ENCODE measurements at regions not wholly inside any gene's neighbourhood (a gene's known extent, or its start where the extent isn't known, plus 50 kb on each side); places are given as distances from the start of the nearest gene placed in this dataset.
"Not testable (repeated sequence)": the region's sequence is repeated elsewhere in the genome, so short reads cannot be mapped to it uniquely, and the experiment has no call there.

DNA sequence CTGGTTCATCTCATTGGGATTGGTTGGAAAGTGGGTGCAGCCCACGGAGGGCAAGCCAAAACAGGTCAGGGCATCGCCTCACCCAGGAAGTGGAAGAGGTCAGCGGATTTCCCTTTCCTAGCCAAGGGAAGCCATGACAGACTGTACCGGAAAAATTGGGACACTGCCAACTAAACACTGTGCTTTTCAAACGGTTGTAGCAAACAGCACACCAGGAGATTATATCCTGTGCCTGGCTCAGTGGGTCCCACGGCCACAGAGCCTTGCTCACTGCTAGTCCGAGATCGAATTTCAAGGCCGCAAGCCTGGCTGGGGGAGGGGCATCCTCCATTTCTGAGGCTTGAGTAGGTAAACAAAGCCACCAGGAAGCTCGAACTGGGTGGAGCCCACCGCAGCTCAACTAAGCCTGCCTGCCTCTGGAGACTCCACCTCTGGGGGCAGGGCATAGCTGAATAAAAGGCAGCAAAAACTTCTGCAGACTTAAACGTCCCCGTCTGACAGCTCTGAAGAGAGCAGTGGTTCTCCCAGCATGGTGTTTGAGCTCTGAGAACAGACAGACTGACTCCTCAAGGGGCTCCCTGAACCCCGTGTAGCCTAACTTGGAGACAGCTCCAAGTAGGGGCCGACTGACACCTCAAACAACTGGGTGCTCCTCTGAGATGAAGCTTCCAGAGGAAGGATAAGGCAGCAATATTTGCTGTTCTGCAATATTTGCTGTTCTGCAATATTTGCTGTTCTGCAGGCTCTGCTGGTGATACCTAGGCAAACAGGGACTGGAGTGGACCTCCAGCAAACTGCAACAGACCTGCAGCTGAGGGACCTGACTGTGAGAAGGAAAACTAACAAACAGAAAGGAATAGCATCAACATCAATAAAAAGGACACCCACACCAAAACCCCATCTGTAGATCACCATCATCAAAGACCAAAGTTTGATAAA is 191.0 kb upstream of the IRAK1BP1 start:
- DNase-seq: not testable (repeated sequence)

DNA sequence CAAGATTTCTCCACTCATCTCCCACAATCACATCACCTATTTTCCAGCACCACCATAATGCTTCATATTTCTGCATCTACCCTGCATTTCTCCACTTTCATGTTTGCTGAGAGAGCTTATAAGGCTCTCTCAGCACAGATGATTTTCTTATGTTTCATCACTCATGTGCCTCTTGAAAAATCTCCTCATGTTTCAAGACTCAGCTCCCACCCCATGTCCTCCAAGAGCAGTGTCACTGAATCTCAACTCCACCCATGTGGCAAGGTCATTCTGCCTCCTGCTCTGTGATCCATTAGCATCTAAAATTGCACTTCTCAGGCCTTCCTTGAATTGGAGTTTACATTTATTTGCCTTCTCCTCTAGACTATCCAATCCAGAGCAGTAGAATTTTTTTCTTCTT is 178.7 kb upstream of the IRAK1BP1 start:
- no peak for DNase-seq

DNA sequence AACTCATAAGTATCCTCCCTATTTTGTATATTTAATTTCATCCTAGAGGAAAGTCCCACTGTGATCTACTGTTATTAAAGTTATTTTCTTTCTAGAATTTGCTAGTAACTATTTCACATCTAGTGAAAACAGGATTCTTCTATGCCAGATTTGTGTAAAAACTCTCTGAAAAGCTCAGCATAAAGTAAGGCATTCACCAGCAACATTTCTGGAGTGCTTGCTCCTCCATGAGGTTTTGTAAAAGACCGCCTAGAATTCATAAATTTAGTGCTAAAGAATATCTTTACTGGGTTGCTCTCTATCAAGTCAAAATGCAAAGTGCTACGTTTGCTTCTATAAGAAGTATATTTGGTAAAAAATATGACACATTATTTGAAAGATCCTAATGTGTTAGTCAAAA is 173.5 kb upstream of the IRAK1BP1 start:
- no peak for DNase-seq

DNA sequence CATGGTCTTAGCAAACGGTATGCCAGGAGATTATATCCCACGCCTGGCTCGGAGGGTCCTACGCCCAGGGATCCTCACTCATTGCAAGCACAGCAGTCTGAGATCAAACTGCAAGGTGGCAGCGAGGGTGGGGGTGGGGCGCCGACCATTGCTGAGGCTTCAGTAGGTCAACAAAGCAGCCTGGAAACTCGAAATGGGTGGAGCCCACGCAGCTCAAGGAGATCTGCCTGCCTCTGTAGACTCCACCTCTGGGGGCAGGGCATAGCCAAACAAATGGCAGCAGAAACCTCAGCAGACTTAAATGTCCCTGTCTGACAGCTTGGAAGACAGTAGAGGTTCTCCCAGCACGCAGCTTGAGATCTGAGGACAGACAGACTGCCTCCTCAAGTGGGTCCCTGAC is 172.7 kb upstream of the IRAK1BP1 start:
- DNase-seq: not testable (repeated sequence)

DNA sequence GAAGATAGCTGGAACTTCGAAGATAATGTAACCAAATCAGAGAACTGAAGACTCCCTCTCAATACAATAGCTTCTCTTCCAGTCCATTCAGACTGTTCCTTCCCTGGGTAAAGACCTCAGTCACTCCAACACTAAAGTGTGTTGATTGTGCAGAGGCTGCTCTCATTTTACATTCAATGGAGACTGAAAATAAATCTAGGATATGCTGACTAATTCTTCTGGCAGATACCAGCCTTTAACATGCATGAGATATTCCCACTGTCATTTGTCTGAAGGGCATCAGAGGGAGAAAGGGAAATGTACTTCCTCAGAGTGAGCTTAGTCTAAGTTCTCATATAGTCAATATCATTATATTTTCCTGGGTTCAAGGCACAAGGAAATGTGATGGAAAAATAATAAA is 166.4 kb upstream of the IRAK1BP1 start:
- DNase-seq: no peak

DNA sequence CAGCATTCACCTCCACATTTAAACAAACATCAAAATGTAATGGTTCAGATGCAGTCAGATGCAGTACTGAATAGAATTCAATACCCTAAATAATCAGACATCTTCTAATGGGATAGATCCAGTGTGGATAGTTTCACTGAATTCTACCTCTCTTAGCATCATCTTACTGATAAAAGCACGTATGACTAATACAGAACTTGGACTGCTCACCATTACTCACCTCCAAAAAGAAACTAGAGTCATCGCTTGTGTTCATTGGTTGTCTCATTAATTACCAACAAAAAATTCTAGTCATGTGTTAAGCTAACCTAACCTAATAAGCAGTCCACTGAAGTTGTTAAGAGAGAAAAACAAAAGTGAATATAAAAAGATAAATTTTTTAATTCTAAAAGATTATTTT is 165.9 kb upstream of the IRAK1BP1 start:
- DNase-seq: no peak

DNA sequence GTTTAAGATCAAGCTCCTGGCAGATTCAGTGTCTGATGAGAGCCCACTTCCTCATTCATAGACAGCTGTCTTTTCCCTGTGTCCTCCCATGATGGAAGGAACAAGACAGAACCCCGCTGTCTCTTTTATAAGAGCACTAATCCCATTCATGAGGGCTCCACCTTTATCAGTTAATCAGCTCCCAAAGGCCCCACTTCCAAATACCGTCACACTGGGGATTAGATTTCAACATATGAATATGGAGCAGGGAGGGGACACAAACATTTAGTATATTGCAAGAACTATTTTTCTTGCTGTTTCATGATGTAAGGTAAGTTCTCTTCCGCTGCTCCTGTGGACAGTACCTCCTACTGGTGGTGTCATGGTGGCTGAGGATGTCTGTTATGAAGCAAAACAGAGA is 158.3 kb upstream of the IRAK1BP1 start:
- DNase-seq: no peak

DNA sequence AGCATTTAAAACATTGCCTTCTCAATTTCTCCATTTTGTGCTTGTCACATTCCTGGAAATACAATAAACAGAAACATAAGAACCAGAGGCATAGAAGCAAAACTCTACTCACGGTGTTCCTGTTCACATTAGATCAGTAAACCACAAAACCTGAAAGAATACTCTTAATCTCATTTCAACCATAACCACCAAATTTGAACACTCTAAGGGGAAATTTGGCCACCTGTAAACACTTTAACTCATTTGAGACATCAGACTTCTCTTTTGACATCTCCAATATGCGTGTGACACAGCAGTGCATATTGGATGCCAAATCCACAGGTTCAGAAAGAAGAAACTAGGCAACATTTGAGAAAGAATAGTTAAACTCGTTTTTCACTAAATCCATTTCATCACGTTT is 153.8 kb upstream of the IRAK1BP1 start:
- DNase-seq: no peak

DNA sequence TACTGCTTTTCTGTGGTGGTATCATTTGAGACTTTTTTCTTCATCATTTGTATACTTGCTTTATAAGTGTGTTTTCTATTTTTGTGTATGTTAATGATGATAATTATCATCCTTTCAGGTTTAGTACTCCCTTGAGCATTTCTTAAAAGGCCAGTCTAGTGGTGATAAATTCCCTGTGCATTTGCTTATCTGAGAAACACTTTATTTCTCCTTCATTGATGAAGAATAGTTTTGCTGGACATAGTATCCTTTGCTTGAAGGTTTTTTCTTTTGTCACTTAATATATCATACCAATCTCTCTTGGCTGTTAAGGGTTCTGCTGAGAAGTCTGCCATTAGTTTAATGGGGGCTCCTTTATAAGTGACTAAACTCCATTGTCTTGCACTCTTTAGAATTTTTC is 123.2 kb upstream of the IRAK1BP1 start:
- DNase-seq: no peak

DNA sequence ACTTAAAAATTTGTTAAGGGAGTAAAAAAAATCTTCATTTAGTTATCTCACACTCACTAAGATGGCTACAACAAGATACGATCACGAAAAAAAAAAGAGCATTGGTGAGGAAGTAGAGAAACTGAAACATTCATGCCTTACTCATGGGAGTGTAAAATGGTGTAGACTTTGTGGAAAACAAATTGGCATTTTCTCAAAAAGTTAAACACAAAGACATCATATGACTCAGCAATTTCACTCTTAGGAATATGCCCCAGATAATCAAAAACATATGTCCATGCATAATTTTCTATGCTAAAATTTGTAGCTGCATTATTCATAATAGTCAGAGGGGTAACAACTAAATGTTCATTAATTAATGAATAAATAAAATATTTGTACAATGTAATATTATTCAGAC is 120.9 kb upstream of the IRAK1BP1 start:
- no peak for DNase-seq

DNA sequence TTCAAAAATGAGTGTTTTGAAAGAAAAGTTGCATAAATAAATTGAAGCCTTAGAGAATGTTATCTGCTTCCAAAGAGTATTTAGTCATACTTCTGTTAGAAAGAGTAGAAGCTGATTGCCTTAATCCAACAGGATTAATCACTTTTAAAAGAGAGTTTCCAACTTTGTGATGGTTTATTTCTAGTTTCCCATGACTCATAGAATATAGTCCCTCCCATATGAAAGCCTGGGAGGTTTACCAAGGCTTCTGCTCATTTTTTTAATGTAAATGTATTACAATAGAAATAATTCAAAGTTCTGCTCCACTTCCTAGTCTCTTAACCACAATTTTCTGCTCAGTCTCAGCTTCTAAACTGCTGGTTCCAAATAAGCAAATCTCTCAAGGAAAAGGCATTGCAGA is 118.0 kb upstream of the IRAK1BP1 start:
- DNase-seq: no peak

DNA sequence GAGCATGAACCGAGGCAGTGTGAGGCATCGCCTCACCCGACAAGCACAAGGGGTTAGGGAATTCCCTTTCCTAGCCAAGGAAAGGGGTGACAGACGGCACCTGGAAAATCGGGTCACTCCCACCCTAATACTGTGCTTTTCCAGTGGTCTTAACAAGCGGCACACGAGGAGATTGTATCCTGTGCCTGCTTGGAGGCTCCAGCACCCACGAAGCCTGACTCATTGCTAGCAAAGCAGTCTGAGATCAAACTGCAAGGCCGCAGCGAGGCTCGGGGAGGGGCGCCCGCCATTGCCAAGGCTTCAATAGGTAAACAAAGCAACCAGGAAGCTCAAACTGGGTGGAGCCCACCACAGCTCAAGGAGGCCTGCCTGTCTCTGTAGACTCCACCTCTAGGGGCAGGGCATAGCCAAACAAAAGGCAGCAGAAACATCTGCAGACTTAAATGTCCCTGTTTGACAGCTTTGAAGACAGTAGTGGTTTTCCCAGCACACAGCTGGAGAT is 109.0 kb upstream of the IRAK1BP1 start:
- DNase-seq: not testable (repeated sequence)

DNA sequence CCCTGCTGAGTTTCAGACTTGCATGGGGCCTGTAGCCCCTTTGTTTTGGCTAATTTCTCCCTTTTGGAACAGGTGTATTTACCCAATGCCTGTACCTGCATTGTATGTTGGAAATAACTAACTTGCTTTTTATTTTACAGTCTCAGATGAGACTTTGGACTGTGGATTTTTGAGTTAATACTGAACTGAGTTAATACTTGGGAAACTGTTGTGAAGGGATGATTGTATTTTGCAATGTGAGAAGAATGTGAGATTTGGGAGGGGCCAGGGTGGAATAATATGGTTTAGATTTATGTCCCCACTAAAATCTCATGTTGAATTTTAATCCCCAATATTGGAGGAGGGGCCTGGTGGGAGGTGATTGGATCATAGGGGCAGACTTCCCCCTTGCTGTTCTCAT is 99.1 kb upstream of the IRAK1BP1 start:
- DNase-seq: no peak

DNA sequence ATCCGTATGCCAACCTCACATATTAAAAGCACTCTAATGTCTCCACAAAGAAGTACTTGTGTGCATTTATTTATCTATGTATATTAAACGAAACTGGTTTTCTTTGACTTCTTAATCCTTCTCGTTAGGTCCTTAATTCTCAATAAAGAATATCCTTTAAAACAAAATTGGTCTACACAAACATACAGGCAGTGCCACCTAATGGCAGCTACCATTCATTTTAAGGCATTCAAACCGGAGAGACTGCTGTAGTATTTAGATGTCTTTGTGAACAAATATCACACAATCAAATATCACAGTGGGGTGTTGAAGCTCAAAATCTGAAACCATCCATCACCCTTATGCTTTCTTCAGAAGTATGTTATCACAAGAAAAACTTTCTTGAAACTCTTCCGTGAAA is 96.6 kb upstream of the IRAK1BP1 start:
- no peak for DNase-seq

DNA sequence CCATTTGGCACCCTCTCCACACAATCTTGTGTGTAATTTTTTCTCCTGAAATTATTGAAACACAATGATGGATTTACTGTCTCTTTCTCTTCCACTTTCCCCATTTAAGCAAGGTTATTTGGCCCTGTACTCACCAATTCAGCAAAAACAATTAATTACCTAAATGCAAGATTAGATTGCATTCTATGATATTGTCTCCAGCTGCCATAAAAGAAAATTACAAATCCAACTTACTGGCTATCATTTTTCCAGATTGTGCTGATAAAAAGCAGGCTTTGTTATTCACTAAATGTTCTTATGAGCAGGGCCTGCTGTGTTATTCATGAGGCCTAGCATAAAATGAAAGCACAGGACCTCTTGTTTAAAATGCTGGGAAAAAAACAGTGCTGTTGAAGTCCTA is 95.8 kb upstream of the IRAK1BP1 start:
- DNase-seq: no peak

DNA sequence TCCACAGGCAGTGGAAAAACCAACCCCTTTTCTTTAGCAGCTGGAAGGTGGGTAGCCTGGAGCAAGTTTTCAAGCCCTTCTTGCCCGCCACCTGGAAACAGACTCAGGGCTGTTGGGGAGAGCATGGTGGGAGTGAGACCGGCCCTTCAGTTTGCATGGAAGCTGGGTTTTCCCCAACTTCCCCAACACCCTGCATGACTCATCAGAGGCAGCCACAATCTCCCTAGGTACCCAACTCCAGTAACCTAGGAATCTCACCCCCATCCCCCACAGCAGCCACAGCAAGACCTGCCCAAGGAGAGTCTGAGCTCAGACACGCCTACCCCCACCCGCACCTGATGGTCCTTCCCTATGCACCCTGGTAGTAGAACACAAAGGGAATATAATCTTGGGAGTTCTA is 86.3 kb upstream of the IRAK1BP1 start:
- no peak for DNase-seq

DNA sequence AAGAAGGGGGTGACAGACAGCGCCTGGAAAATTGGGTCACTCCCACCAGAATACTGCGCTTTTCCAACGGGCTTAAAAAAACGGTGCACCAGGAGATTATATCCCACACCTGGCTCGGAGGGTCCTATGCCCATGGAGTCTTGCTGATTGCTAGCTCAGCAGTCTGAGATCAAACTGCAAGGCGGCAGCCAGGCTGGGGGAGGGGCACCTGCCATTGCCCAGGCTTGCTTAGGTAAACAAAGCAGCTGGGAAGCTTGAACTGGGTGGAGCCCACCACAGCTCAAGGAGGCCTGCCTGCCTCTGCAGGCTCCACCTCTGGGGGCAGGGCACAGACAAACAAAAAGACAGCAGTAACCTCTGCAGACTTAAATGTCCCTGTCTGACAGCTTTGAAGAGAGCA is 84.0 kb upstream of the IRAK1BP1 start:
- DNase-seq: not testable (repeated sequence)

DNA sequence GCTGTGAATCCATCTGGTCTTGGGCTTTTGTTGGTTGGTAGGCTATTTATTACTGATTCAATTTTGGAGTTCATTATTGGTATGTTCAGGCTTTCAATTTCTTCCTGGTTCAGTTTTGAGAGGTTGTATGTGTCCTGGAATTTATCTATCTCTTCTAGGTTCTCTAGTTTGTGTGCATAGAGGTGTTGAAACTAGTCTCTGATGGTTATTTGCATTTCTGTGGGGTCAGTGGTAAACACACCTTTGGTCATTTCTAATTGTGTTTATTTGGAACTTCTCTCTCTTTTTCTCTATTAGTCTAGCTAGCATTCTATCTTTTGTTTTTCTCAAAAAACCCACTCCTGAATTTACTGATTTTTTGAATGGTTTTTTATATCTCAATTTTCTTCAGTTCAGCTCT is 70.1 kb upstream of the IRAK1BP1 start:
- no peak for DNase-seq

DNA sequence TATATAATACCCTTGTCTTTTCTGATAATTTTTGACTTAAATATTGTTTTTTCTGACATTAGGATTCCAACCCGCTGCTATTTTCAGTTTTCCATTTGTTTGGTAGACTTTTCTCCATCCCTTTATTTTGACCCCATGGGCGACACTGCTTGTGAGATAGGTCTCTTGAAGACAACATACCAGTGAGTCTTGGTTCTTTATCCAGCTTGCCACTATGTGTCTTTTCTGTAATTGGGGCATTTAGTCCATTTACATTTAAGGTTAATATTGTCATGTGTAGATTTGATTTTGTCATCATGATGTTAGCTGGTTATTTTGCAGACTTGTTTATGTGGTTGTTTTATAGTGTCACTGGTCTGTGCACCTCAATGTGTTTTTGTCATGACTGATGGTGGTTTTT is 67.7 kb upstream of the IRAK1BP1 start:
- DNase-seq: no peak

DNA sequence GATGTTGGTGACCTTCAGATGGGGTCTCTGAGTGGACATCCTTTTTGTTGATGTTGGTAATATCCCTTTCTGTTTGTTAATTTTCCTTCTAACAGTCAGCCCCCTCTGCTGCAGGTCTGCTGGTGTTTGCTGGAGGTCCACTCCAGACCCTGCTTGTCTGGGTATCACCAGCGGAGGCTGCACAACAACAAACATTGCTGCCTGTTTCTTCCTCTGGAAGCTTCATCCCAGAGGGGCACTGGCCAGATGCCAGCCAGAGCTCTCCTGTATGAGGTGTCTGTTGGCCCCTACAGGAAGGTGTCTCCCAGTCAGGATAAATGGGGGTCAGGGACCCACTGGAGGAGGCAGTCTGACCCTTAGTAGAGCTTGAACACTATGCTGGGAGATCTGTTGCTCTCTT is 60.6 kb upstream of the IRAK1BP1 start:
- not testable (repeated sequence) for DNase-seq

DNA sequence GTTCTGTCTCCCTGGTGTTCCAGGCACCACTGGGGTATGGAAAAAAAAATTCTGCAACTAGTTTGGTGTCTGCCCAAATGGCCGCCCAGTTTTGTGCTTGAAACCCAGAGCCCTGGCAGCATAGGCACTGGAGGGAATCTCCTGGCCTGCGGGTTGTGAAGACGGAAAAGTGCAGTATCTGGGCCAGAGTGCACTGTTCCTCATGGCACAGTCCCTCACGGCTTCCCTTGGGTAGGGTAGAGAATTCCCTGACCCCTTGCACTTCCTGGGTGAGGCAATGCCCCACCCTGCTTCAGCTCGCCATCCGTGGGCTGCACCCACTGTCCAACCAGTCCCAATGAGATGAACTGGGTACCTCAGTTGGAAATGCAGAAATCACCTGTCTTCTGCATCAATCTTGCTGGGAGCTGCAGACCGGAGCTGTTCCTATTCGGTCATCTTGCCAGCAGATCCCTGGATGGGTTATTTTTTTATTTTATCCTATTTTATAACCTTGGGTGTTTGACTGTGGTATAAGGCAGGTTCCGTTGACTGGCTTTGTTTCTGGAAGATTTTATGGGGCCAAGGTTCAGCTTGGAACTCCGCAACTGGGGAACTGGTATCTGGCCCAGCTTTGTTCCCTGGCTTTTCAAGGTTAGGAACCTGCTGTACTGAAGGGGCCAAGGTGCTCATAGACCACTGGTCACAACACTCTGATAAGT is 59.5 kb upstream of the IRAK1BP1 start:
- DNase-seq: not testable (repeated sequence)

DNA sequence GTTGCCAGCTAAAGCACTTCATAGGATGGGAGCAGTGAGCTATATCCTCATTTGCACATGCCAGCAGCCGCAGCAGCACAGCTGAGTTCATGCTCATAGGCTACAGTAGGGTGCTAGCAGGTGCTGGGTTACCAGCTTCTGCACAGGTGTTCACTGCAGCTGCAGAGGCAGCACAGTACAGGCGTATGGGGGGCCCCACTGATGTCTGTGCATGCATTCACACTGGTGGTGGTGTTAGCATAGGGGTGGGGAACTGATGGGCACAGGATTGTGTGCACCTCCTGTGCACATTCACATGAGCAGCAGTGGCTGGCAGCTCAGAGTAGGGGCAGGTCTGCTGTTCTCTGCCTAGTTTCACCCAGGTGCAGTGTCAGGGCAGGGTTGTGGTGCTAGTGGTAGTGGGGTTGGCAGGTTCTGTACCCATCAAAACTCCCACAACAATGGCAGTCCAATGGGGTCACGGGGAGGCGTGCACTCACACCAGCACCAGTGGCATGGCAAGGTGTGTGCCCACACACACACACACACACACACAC is 58.9 kb upstream of the IRAK1BP1 start:
- DNase-seq: no peak

DNA sequence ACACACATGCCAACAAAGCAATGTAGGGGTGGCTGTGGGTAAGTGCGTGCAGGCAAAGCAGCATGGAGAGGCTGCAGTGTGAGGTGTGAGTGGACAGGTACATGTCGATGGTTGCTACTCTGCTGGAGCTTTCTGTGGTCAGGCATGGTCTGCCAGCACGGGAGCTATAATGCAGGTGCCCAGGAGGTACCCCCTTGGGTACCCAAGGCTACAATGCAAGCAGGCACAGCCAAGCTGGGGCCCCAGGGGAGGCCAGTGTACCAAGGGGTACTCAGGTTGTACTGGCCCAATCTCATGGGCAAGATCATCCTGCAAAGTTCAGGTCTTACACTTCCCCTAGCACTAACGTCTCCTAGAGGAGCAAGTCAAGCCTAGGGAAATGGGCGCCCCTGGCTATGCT is 58.4 kb upstream of the IRAK1BP1 start:
- no peak for DNase-seq

DNA sequence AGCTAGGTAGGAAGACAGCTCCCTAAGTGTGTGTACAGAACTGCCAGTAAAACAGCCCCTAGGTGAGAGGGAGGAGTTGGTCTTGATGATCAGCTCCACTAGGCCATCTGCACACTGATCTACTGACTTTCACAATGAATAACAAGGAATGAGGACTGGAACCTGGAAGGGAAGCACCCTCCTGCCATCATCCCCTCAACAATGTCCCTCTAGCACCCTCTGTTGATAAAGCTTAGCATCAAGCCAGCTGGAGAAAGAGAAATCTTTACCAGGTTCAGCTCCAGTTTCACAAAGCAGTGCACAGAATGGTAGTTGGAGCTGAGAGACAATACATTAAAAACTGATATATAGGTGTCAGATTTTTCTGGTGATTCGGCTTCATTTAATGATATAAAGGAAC is 57.2 kb upstream of the IRAK1BP1 start:
- no peak for DNase-seq
